GM18873 (cell line): ENCODE measurements at regions not wholly inside any gene's neighbourhood (a gene's known extent, or its start where the extent isn't known, plus 50 kb on each side); places are given as distances from the start of the nearest gene placed in this dataset.

Experiments
- ATAC-seq: cut with Tn5 transposase; IDR thresholded peaks from one replicate; pipeline ENCODE4 v1.9.1; 2021; ENCODE audit warnings: mild to moderate bottlenecking, moderate library complexity, moderate number of reproducible peaks; ENCODE audit not compliant: unreplicated experiment, low FRiP score

GRCh38 chr9:73839471-73839870 lies 657.7 kb upstream of the RORB start:
- ATAC-seq: no peak

- ATAC-seq: no peak
Measured at GRCh38 chr9:73841018-73841417, 656.1 kb upstream of the RORB start.

GRCh38 chr9:73844135-73844534 lies 653.0 kb upstream of the RORB start:
- no peak for ATAC-seq

GRCh38 chr9:73845539-73845938 lies 651.6 kb upstream of the RORB start:
- ATAC-seq: peak; percentile 89

GRCh38 chr9:73845954-73846690 lies 651.0 kb upstream of the RORB start:
- no peak for ATAC-seq

- no peak for ATAC-seq
Measured at GRCh38 chr9:73847536-73847935, 649.6 kb upstream of the RORB start.

GRCh38 chr9:73853549-73853948 lies 643.6 kb upstream of the RORB start:
- ATAC-seq: no peak

- ATAC-seq: no peak
Measured at GRCh38 chr9:73855206-73855605, 641.9 kb upstream of the RORB start.

- no peak for ATAC-seq
Measured at GRCh38 chr9:73863924-73864323, 633.2 kb upstream of the RORB start.

- no peak for ATAC-seq
Measured at GRCh38 chr9:73866451-73866850, 630.7 kb upstream of the RORB start.

GRCh38 chr9:73869264-73869663 lies 627.9 kb upstream of the RORB start:
- peak; percentile 99 for ATAC-seq

GRCh38 chr9:73871636-73872035 lies 625.5 kb upstream of the RORB start:
- no peak for ATAC-seq

- no peak for ATAC-seq
Measured at GRCh38 chr9:73872701-73873100, 624.4 kb upstream of the RORB start.

- no peak for ATAC-seq
Measured at GRCh38 chr9:73880101-73880500, 617.0 kb upstream of the RORB start.

- ATAC-seq: no peak
Measured at GRCh38 chr9:73889023-73889422, 608.1 kb upstream of the RORB start.

- no peak for ATAC-seq
Measured at GRCh38 chr9:73890685-73891277, 606.4 kb upstream of the RORB start.

GRCh38 chr9:73892335-73892734 lies 604.8 kb upstream of the RORB start:
- ATAC-seq: no peak

- ATAC-seq: no peak
Measured at GRCh38 chr9:73893230-73893629, 603.9 kb upstream of the RORB start.

- no peak for ATAC-seq
Measured at GRCh38 chr9:73896061-73896460, 601.1 kb upstream of the RORB start.

GRCh38 chr9:73906671-73907070 lies 590.5 kb upstream of the RORB start:
- ATAC-seq: no peak

GRCh38 chr9:73911804-73912203 lies 585.3 kb upstream of the RORB start:
- no peak for ATAC-seq

GRCh38 chr9:73916016-73916673 lies 581.0 kb upstream of the RORB start:
- no peak for ATAC-seq
